ENCODE measurements at regions not wholly inside any gene's neighbourhood (a gene's known extent, or its start where the extent isn't known, plus 50 kb on each side); places are given as distances from the start of the nearest gene placed in this dataset.

DNA sequence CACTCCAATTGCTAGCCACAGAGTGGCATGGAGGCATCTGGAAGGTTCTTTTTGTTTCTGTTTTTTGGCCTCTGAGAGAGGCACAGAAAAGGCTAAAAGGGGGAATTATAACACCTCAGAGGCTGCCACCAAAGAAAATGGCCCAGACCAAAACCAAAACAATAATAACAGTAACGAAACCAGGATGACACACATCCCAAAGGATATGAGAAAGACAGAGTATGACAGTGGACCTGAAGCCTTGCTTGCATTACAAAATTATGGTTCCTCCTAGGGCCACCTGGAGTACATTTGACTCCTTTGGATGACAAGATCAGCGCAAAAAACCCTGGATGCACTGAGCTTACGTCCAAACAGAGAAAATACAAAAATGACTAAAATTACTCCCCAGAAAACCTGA is 152.7 kb downstream of the AEBP2 start:
- no peak for TF ChIP-seq CTCF (conservative IDR thresholded peaks at IDR 0.05 in 1 of 2, IDR thresholded peaks at IDR 0.05 in 1 of 2; ENCODE audit: extremely low read depth in 1 of 2, insufficient read depth in 1 of 2, low read depth in 1 of 2, low read length in 2 of 2)
- TF ChIP-seq EZH2 (IDR thresholded peaks at IDR 0.05; ENCODE audit: borderline replicate concordance, low read length): no peak

Measured in mammary epithelial cell (primary cell).